ENCODE measurements at regions not wholly inside any gene's neighbourhood (a gene's known extent, or its start where the extent isn't known, plus 50 kb on each side); places are given as distances from the start of the nearest gene placed in this dataset.

- TF ChIP-seq KLF16 (tag by site-specific recombination; IDR thresholded peaks at IDR 0.05) (no peak), CTCF (tag by site-specific recombination; IDR thresholded peaks at IDR 0.05) (no peak), SCRT2 (tag by site-specific recombination; IDR thresholded peaks at IDR 0.05) (no peak), ZNF654 (tag by site-specific recombination; IDR thresholded peaks at IDR 0.05; ENCODE audit: low read depth) (no peak), TCF7L2 (IDR thresholded peaks at IDR 0.05; ENCODE audit: borderline replicate concordance, low read depth, low read length) (no peak), ZNF501 (tag by site-specific recombination; IDR thresholded peaks at IDR 0.05) (no peak), MEIS1 (CRISPR knock-in tag; IDR thresholded peaks at IDR 0.05; ENCODE audit: borderline replicate concordance) (no peak), ZNF140 (tag by site-specific recombination; IDR thresholded peaks at IDR 0.05) (no peak)
Observed at GRCh38 chr9:32704343-32704742, 68.9 kb upstream of the TAF1L start.

Data from HEK293 (cell line).